HG02970 (cell line): ENCODE measurements at regions not wholly inside any gene's neighbourhood (a gene's known extent, or its start where the extent isn't known, plus 50 kb on each side); places are given as distances from the start of the nearest gene placed in this dataset.
"Not testable (repeated sequence)": the region's sequence is repeated elsewhere in the genome, so short reads cannot be mapped to it uniquely, and the experiment has no call there.

ENCODE experiments used
- ATAC-seq: cut with Tn5 transposase; IDR thresholded peaks from one replicate; pipeline ENCODE4 v1.9.1; 2021; ENCODE audit warnings: mild to moderate bottlenecking, moderate library complexity, moderate number of reproducible peaks; ENCODE audit not compliant: unreplicated experiment, low FRiP score

DNA sequence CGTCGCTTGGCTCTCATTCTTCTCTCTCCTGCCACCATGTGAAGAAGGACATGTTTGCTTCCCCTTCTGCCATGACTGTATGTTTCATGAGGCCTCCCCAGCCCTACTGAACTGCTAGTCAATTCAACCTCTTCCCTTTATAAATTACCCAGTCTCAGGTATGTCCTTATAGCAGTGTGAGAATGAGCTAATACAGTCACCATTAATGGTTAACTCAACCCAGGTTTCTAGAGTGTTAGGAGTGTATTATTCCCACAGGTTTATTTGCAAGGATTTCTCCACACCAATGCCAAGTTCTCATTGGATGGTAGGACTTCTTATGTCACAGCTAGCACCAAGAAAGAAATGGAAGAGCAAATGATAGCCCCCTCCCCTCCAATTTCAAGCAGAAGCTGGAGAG is 71.9 kb downstream of the DYNAP start:
- ATAC-seq: no peak

DNA sequence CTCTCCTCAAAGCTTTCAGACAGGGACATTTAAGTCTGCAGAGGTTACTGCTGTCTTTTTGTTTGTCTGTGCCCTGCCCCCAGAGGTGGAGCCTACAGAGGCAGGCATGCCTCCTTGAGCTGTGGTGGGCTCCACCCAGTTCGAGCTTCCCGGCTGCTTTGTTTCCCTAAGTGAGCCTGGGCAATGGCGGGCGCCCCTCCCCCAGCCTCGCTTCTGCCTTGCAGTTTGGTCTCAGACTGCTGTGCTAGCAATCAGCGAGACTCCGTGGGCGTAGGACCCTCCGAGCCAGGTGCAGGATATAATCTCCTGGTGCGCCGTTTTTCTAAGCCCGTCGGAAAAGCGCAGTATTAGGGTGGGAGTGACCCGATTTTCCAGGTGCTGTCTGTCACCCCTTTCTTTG is 78.7 kb downstream of the DYNAP start:
- not testable (repeated sequence) for ATAC-seq

GRCh38 chr18:54671291-54671881 is 80.3 kb downstream of the DYNAP start:
- no peak for ATAC-seq

DNA sequence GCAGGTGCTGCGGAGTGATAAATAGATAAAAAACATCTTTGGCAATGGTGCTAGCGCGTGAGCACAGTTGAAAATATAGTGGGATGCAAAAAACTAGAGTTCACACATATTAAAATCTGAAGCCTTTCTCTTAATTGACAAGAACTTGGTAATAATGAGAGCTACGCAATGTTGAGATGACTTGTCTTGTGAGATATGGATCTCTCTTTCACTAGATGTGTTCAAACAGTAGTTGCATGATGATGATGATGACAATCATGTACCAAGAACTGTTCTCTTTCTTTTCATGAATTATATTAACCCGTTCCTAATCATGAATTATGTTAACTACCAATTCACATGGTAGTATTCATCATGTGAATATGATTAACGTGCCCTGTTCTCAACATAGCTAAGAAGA is 81.1 kb downstream of the DYNAP start:
- ATAC-seq: no peak

DNA sequence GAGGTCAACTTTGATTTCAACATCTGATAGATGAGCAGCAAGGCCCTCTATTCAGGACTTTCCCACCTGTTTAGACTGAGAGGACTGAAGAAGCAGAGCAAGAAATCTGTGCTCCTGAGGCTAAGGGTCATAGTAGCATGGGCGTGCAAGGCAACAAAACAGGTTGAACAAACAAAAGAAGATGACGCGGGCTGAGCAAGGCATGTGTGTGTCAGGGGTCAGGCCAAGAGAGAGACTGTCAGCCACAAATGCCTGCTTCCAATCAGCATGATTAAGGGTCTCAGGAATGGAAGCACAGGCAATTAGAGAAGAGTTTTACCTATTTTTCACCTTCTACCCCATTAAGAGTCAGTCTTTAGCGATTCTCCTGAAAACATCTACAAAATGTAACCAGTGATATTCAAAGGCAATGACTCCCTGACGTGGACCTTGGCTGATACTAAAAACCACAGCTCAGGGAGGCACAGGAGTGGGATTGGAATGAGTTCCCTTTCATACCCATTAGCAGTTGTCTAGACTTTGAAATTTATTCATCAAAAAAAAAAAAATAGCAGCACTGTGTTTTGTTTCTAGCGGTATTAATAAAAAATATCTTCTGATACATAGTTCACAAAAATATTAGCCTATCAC is 81.9 kb downstream of the DYNAP start:
- ATAC-seq: no peak

DNA sequence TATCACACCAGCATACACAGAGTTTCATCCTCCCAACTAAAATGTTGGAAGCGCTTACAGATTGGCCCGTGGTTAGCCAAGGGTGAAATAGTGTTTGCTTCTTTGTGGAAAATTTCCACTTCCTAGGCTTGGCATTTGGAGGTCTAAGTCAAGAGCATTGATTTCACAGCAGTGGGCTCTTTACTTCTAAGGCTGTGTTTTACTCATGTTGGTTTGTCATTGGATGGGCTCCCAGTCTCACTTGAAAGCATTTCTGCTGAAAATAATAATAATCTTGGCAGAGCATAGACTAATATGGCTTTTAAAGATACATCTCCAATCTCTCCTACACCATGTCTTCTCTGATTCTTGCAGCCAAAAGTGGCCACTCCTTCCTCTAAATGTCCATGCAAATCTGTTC is 82.9 kb downstream of the DYNAP start:
- no peak for ATAC-seq

- no peak for ATAC-seq
Observed at GRCh38 chr18:54675076-54675475, 84.0 kb downstream of the DYNAP start.

- ATAC-seq: no peak
Observed at GRCh38 chr18:54679318-54680149, 88.5 kb downstream of the DYNAP start.

GRCh38 chr18:54684784-54685183 is 93.7 kb downstream of the DYNAP start:
- ATAC-seq: no peak

- ATAC-seq: no peak
Observed at GRCh38 chr18:54689319-54689718, 98.3 kb downstream of the DYNAP start.

DNA sequence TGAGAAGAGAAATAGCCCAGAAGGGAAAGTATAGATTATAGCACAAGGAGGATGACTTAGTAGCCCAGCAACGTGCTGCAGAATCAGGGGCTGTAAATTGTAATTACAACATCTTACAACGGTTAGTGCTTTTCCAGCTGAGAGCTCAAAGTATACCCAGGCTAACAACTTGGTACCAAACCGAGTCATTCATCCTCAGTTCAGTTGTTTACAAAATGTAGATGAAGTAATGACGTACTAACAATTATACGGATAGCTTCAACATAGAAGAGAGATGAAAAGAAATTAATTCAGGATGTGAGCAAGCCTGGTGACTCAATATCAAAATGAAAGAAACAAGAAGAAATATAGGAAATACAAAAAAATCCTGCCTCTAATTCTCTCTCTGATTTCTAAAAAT is 99.2 kb downstream of the DYNAP start:
- no peak for ATAC-seq

DNA sequence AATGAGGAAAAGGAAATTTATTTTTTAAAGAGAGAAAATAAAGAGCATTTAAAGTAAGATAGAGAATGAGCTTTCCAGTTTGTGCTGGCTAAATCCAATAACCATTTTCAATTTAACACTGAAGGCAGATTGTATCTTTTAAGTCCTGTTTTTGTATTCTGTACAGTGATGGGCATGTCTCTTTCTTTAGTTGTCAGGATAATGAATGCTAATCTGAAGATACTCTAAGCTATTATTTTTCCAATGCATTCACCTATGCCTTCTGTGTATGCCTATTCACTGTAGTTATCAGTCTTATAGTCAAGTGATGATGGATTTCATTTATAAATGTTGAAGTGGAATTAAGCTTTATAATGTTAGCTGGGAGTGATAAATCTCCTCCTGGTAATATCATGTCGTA is 101.4 kb downstream of the DYNAP start:
- no peak for ATAC-seq

DNA sequence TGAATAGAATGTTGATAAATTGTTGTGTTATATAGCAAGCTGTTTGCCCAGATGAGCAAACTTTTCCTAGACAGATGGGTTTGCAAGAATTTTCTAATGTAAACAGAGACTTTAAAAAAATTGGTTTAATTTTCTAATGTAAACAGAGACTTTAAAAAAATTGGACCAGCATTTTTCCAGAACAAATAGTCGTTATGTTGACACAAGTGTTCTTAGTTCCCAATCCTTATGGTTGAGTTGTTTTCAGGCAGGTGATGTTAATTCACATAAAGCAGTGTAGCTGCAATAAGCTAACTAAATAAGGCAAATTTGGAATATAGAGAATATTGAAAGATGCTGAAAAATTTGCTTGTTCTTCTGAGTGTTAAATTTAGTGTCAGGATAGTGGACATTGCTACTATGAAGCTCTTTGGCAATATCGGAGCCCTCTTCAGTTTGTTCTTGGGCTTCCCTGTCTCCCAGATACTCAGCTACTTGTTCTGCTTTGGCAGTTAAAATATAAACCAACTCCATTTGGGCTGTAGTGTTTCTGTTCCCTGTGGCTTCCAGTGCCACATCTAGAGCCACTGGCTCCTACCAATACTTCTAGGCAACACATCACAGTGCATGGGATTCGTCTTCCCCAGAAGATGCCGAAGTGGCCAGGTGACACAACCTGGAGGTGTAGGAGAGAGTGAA is 105.7 kb downstream of the DYNAP start:
- no peak for ATAC-seq

DNA sequence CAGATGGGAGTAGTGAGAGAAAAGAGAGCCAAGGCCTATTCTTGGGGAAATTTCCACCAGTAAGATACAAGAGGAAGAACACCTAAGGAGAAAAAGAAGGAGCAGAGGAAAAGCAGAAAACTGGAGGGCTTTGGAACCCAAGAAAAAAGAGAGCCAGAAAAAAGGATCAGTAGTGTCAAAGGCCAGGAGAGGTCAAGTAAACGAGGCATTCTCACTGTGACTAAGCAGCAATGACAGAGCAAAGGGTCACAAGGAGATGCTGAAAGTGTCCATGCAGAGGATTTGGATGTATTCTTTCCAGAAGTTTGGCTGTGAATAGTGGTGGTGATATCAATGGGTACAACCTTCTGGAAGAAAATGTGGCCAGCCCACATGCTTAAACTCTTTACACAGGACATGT is 109.5 kb downstream of the DYNAP start:
- ATAC-seq: no peak

GRCh38 chr18:54702686-54703085 is 111.6 kb downstream of the DYNAP start:
- ATAC-seq: no peak

GRCh38 chr18:54710074-54710899 is 118.0 kb upstream of the RAB27B start:
- no peak for ATAC-seq

- ATAC-seq: no peak
Observed at GRCh38 chr18:54710900-54711281, 117.4 kb upstream of the RAB27B start.

GRCh38 chr18:54712306-54712705 is 116.0 kb upstream of the RAB27B start:
- no peak for ATAC-seq

DNA sequence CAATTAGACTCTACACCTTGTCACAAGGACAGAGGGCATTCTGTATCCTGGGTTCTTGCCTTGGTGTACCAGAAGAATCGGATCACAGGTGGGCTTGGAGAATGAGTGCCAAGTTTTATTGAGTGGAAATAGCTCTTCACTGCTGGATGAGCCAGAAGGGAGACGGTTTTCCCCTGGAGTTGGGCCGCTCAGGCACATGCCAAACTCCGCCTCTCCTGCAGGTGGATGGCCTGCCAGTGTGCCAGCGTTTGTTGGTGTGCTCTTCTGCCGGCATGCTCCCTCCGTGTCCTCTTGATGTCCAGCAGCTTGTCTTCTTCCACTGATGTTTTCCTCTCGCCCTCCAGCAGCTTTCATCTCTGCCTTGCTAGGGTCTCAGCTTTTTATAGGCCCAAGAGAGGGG is 115.5 kb upstream of the RAB27B start:
- ATAC-seq: no peak

GRCh38 chr18:54713386-54713785 is 114.9 kb upstream of the RAB27B start:
- no peak for ATAC-seq
